Lower leg skin (tissue), 4 donors: ENCODE measurements at regions not wholly inside any gene's neighbourhood (a gene's known extent, or its start where the extent isn't known, plus 50 kb on each side); places are given as distances from the start of the nearest gene placed in this dataset.

Source experiments
- DNase-seq, 2 donors: peaks; one replicate each; pipeline ENCODE4 v3.0.0-alpha.2; 2019; ENCODE audit warnings: low spot score in 2 of 2
- H3K4me3 ChIP-seq: fragments of 200-600 bp; sonication (generic); 2 replicates; pipeline ENCODE4 v1.5.1; 2017; ENCODE audit warnings: mild to moderate bottlenecking, low read depth; ENCODE audit not compliant: poor library complexity, severe bottlenecking
- POLR2A ChIP-seq, 2 donors: fragments of 450-650 bp; IDR thresholded peaks; one replicate each; pipeline ENCODE4 v1.6.1; 2016 to 2017; ENCODE audit warnings: antibody characterized with exemption in 2 of 2, mild to moderate bottlenecking in 1 of 2, moderate library complexity in 1 of 2
- WGBS, 2 donors: methylation state at CpG; one replicate each; pipeline ENCODE4 v1.1.5; 2018; 5-methylcytosine and 5-hydroxymethylcytosine counted together
- intact Hi-C: fragments of 100-400 bp; cut with DNase I; formaldehyde crosslinking; loops from one replicate; pipeline ENCODE4 v1.15.0; 2023; ENCODE audit warnings: low total_unique reads
- TF ChIP-seq, protein P1 (sequence below), 3 donors: fragments of 450-650 bp; IDR thresholded peaks; one replicate each; pipeline ENCODE4 v1.5.1; 2016; ENCODE audit warnings: antibody characterized with exemption in 3 of 3, mild to moderate bottlenecking in 3 of 3, moderate library complexity in 2 of 3

- intact Hi-C loops, result no loop called here
- 87 to 89% methylated on average over 6 of the region's 6 CpGs for WGBS, 2 donors
- TF ChIP-seq, protein P1, sequence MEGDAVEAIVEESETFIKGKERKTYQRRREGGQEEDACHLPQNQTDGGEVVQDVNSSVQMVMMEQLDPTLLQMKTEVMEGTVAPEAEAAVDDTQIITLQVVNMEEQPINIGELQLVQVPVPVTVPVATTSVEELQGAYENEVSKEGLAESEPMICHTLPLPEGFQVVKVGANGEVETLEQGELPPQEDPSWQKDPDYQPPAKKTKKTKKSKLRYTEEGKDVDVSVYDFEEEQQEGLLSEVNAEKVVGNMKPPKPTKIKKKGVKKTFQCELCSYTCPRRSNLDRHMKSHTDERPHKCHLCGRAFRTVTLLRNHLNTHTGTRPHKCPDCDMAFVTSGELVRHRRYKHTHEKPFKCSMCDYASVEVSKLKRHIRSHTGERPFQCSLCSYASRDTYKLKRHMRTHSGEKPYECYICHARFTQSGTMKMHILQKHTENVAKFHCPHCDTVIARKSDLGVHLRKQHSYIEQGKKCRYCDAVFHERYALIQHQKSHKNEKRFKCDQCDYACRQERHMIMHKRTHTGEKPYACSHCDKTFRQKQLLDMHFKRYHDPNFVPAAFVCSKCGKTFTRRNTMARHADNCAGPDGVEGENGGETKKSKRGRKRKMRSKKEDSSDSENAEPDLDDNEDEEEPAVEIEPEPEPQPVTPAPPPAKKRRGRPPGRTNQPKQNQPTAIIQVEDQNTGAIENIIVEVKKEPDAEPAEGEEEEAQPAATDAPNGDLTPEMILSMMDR (IDR thresholded peaks at IDR 0.05), result no peak
- TF ChIP-seq POLR2A (IDR thresholded peaks at IDR 0.05), result no peak
- no peak overlapping the region for H3K4me3 ChIP-seq
- no peak for DNase-seq
These were observed 93.8 kb upstream of the IGF1R start for GRCh38 chr15:98554272-98555172.

DNA sequence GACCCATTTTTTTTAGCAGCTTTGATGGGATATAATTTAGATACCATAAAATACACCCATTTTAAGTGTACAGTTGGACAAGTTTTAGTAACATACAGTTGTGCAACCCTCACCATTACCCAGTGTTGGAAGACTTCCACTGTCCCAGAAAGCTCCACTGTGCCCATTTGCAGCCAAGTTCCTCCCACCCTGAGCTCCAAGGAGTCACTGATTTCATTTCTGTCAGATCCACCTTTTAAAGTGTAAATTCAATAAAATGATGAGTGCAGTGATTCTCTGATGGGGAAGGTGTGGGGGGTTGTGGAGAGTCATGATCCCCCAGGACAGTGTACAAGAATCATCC, 93.2 kb upstream of the IGF1R start:
- intact Hi-C loops, result no loop called here
- no peak overlapping the region for H3K4me3 ChIP-seq
- DNase-seq, result no peak
- no peak for TF ChIP-seq POLR2A (IDR thresholded peaks at IDR 0.05)
- TF ChIP-seq, protein P1 (IDR thresholded peaks at IDR 0.05), result no peak

DNA sequence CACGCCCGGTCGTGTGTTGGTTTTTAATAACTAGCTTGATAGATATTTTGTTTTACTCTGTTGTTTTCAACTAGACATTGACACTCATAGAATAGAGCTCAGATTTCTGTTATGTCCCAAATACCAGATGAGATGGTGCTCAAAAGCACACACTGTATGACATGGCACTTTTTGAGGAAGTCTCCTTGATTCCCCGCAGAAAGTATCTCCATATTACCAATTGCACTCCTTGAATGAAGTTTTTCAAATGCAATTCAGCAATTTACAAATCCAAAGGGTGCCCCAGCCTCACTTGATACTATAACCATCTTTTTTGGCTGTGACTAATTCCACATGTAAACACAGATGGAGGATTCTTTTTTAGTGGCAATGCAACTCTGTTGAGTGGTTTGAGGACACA, 92.0 kb upstream of the IGF1R start:
- intact Hi-C loops, result no loop called here
- no peak overlapping the region for H3K4me3 ChIP-seq
- TF ChIP-seq, protein P1 (IDR thresholded peaks at IDR 0.05), result no peak
- TF ChIP-seq POLR2A (IDR thresholded peaks at IDR 0.05), result no peak
- WGBS, 2 donors, result 81 to 91% methylated on average over 4 of the region's 4 CpGs
- no peak for DNase-seq

GRCh38 chr15:98560338-98560737, 88.0 kb upstream of the IGF1R start:
- no peak overlapping the region for H3K4me3 ChIP-seq
- 42 to 52% methylated on average over 5 of the region's 5 CpGs for WGBS, 2 donors
- no peak for DNase-seq
- TF ChIP-seq, protein P1 (IDR thresholded peaks at IDR 0.05), result no peak
- intact Hi-C loops, result no loop called here

DNA sequence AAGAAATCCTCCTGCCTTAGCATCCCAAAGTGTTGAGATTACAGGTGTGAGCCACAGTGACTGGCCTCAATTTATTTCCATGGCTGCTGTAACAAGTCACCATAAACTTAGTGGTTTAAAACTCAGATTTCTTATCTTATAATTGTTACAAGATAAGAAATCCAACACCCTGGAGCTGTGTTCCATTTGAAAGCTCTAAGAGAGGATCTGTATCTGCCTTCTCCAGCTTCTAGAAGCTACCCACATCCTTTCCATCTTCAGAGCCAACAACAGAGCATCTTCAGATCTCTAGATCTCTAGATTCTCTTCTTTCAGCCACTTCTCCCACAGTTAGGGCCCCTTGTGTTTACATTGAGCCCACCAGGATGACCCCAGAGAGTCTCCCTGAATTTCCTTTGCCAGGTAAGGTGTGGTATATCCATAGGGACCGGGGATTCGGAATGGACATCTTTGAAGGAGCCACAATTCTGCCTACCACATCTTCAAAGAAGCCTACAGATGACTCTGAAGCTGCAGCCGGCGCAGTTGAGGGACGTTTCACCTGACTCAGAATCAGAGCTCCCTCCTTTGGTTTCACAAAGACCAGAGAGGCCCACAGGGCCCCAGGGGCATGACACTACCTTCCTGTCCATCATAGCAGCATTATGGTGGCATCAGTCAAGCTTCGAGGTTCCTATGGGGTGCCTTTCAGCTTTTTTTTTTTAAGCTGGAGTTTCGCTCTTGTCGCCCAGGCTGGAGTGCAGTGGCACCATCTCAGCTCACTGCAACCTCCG, 87.0 kb upstream of the IGF1R start:
- WGBS, 2 donors, result 64 to 82% methylated on average over 9 of the region's 9 CpGs

More for the DNA sequence above, 87.0 kb upstream of the IGF1R start:
- TF ChIP-seq, protein P1 (IDR thresholded peaks at IDR 0.05), result no peak
- no peak for TF ChIP-seq POLR2A (IDR thresholded peaks at IDR 0.05)
- intact Hi-C loops, result no loop called here
- no peak overlapping the region for H3K4me3 ChIP-seq
- no peak for DNase-seq
